HG02678 (cell line): ENCODE measurements at regions not wholly inside any gene's neighbourhood (a gene's known extent, or its start where the extent isn't known, plus 50 kb on each side); places are given as distances from the start of the nearest gene placed in this dataset.
"Not testable (repeated sequence)": the region's sequence is repeated elsewhere in the genome, so short reads cannot be mapped to it uniquely, and the experiment has no call there.

ENCODE experiments used
- ATAC-seq: cut with Tn5 transposase; IDR thresholded peaks from one replicate; pipeline ENCODE4 v1.9.1; 2021; ENCODE audit warnings: mild to moderate bottlenecking, moderate library complexity; ENCODE audit not compliant: unreplicated experiment

GRCh38 chr1:8230292-8230621 lies 87.7 kb upstream of the SLC45A1 start:
- ATAC-seq: no peak

DNA sequence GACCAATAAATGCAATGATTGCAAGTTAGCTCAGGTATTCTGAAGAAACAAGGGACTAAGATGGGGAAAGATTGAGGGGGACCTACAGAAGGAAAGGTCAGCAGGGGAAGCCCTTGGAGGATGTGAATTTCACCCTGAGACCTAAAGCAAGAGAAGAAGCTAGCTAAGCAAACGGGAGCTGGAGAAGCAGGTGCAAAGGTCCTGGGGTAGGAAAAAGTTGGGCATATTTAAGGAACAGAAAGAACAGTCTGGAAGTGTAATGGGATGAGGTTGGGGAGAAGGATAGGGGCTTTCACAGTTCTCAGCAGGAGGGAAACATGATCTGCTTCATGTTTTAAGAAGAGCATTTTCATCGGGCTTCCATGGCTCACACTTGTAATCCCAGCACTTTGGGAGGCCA lies 89.7 kb upstream of the SLC45A1 start:
- no peak for ATAC-seq

- ATAC-seq: not testable (repeated sequence)
Measured at GRCh38 chr1:8227674-8228073, 90.2 kb upstream of the SLC45A1 start.

DNA sequence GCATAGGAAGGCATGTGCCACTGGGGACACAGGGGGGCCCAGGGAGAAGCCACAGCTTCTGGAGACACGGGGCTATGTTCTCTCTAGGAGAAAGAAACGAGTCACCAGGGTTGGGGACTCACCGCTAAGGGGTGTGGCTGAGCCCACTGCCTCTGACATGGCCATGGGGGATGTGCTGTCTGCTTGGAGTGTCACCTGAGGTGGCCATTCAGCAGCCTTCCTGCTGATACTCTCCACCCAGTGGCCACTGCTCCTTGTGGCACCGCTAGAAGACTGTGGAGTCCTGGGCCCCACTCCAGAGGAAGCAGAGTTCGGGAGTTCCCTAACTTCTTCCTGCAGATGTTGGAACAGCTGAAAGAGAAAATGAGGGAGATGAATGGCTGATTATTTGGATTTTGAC lies 91.2 kb upstream of the SLC45A1 start:
- no peak for ATAC-seq

DNA sequence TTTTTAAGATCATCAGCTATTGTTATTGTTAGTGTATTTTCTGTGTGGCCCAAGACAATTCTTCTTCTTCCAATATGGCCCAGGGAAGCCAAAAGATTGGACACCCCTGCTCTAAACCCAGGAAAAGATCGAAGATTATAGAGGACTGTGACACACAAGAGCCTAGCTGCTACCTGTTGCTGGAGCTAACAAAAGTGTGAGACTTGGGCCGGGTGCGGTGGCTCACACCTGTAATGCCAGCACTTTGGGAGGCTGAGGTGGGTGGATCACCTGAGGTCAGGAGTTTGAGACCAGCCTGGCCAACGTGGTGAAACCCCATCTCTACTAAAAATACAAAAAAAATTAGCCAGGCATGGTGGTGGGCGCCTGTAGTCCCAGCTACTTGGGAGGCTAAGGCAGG lies 91.9 kb upstream of the SLC45A1 start:
- ATAC-seq: not testable (repeated sequence)

GRCh38 chr1:8223526-8223925 lies 94.4 kb upstream of the SLC45A1 start:
- no peak for ATAC-seq

- ATAC-seq: no peak
Measured at GRCh38 chr1:8222789-8223188, 95.1 kb upstream of the SLC45A1 start.

DNA sequence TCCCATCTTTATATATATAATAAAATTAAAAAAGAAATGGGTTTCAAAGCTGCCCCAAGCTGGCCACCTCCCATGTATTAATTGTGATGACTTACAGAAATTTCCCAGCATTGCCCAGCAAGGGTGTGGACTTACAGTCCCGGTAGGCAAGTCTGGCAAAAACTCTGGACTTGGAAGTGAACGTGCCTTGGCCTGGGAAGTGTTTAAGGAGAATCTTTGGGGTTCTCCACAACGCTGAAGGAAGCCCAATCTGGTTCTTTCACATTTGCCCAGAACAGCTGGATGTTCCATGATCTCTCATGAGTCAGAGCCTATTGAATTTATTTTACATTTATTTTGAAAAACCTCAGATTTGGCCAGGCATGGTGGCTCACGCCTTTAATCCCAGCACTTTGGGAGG lies 98.4 kb upstream of the SLC45A1 start:
- ATAC-seq: no peak

DNA sequence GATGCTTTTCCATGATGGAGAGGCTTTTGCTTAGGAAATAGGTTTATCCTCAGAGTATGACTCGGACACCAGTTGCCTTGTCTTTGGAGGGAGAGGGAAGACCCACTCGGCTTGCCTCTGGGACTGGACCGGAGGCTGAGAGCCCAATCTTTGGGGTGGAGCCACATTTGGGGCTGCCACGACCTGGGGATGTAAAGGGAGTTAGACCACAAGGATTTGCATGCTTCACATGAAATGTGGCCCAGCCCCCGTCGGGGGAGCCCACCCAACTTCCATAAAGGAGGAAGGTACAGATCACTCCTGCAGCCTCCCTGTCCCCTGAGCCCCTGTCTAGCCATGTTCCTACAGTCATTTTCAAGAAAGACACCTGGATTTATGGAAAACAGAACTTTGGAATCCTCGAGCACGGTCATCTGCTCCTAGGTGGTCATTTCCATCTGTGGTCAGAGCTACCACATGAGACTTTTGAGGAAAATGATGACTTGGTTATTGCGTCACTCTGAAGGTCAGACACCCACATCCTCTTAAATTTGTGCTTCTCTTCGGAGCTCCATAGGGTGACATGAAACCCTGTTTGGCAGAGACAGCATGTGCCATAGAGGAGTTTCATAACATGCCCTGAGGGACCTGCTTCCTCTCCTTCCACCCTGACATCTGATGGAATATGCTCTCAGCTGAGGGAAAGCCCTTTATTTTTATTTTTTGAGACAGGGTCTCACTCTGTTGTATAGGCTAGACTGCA lies 99.4 kb upstream of the SLC45A1 start:
- ATAC-seq: no peak

DNA sequence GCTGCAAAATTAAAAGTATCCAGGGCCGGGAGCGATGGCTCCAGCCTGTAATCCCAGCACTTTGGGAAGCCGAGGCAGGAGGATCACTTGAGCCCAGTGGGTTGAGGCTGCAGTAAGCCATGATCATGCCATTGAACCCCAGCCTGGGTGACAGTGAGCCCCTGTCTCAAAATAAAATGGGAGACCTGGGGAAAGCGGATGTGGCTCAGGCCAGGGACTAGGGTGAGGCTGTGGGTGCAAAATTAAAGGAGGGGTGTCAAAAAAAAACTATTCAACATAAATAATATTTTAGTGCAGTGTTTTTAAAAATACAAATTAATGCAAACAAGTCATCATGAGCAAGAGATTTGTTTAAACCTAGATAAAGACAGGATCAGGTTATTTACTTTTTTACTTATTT lies 100.1 kb upstream of the SLC45A1 start:
- no peak for ATAC-seq

GRCh38 chr1:8217011-8217711 lies 100.8 kb upstream of the SLC45A1 start:
- ATAC-seq: no peak

GRCh38 chr1:8216005-8216404 lies 101.9 kb upstream of the SLC45A1 start:
- no peak for ATAC-seq

GRCh38 chr1:8214501-8215173 lies 103.3 kb upstream of the SLC45A1 start:
- ATAC-seq: no peak

- ATAC-seq: no peak
Measured at GRCh38 chr1:8213676-8214075, 104.2 kb upstream of the SLC45A1 start.

DNA sequence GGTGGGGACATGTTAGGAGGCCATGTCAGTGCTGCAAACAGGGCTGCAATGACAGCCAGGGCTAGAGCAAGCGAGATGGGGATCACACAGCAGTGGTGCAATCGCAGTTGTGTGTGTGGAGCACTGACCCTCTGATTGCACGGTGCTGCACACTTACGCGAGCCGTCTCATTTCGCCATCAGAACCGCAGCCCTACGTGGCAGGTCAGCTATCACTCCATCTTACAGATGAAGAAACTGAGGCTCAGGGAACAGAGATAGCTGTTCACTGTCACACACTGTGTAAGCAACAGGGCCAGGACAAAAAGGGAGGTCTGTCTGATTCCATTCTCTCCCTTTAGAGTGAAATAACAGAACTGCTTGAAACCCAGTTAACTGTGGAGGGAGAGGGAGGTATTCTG lies 104.8 kb upstream of the SLC45A1 start:
- ATAC-seq: no peak

- no peak for ATAC-seq
Measured at GRCh38 chr1:8212580-8213031, 105.3 kb upstream of the SLC45A1 start.

DNA sequence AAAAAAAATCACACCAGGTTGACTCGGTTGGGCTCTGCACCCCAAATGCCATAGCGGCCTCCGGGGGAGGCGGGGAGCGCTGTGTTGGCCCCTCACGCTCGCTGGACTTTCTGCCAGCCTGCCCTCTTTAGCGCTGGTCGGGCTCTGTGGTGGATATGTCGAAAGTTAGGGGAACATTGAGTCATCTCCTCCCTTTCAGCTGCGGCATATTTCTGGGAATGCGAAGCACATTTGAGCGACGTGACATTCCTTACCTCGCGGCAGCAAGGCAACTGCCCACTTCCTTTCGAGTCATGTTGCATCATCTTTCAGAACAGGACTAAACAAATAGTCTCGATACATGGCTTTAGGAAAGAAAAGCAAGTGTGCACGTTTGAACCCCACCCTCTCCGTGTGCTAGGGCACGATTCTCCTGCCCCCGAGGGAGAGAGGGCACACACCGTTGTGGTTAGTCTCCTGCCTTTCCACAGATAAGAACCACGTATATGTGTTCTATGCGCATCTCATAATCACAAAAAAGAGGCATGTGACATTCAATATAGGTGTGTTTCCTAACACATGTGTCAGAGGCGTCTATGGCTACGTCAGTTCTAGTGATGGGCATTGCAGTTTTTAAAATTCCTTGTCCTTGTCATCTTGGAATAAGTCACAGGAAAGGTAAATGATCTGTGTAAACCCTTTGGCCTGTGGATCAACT lies 105.9 kb upstream of the SLC45A1 start:
- ATAC-seq: no peak

DNA sequence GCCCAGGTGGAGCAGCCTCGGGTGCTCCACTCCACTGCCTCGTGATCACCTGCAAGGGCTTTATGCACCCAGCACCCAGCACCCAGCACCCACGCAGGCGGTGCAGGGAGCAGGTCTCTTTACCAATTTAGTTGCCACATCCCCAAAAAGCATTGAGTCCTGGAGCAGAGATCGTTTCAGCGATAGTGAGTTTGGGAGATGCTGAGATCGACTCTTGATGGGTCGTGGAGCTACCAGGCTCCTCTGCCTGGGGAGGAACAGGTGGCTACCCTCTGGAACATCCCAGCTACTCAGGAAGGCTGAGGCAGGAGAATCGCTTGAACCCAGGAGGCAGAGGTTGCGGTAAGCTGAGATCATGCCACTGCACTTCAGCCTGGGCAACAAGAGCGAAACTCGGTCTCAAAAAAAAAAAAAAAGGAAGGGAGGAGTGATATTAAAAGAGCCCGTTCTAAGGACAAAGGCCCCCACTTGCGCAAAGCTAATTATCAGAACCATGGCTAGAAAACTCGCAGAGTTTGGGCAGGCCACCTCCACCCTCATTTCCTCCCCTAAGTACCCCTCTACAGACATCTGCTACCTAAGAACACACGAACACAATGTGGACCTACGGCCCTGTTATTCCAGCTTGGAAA lies 106.5 kb upstream of the SLC45A1 start:
- no peak for ATAC-seq

GRCh38 chr1:8207202-8207601 lies 110.7 kb upstream of the SLC45A1 start:
- ATAC-seq: no peak

DNA sequence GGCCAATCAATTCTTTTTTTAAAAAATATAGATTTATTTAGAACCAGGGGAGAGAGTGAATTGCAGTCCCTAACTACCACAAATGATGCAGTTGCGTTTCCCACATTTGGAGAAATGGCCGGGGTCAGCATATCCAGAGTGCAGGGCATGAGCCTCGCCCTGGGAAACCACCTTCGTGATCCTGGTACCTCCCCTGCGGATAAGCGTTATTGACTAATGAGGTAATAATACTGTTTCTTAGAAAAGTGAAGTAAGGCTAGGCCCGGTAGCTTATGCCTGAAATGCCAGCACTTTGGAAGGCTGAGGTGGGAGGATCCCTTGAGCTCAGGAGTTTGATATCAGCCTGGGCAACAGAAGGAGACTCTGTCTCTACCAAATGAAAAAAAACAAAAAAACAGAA lies 111.5 kb upstream of the SLC45A1 start:
- ATAC-seq: no peak

DNA sequence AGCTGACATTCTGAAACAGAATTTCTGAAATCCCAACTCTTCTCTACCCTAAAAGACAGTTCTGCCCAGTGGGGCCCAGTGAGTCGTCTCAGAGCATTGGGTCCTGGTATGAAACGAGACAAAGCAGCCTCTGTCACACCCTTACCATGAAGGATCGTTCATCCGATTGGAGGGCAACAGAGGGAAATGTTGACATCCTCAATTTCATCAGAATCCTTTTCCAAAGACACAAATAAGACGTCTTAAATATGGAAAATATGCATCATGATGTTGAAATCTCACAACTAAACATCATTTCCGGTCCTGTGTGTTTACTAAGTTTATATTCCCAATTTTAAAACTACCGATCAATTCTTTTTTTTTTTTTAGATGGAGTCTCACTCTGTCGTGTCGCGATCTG lies 112.1 kb upstream of the SLC45A1 start:
- no peak for ATAC-seq
